GM18505 (cell line): ENCODE measurements at regions not wholly inside any gene's neighbourhood (a gene's known extent, or its start where the extent isn't known, plus 50 kb on each side); places are given as distances from the start of the nearest gene placed in this dataset.
"Not testable (repeated sequence)": the region's sequence is repeated elsewhere in the genome, so short reads cannot be mapped to it uniquely, and the experiment has no call there.

Source experiments
- ATAC-seq: cut with Tn5 transposase; IDR thresholded peaks from one replicate; pipeline ENCODE4 v1.9.1; 2021; ENCODE audit not compliant: unreplicated experiment
- POLR2A ChIP-seq: IDR thresholded peaks from 4 replicates; pipeline ENCODE4 v1.6.1; 2011; ENCODE audit warnings: borderline replicate concordance; ENCODE audit not compliant: insufficient read depth, insufficient read length; ENCODE audit errors: extremely low read depth

GRCh38 chr5:39689919-39690318 is 265.1 kb upstream of the DAB2 start:
- ATAC-seq = no peak
- TF ChIP-seq POLR2A = no peak

GRCh38 chr5:39687924-39688323 is 263.1 kb upstream of the DAB2 start:
- not testable (repeated sequence) for ATAC-seq

- no peak for ATAC-seq
- TF ChIP-seq POLR2A = no peak
Observed at GRCh38 chr5:39680213-39680612, 255.4 kb upstream of the DAB2 start.

- TF ChIP-seq POLR2A = no peak
- ATAC-seq = no peak
Observed at GRCh38 chr5:39678534-39678933, 253.8 kb upstream of the DAB2 start.

- no peak for TF ChIP-seq POLR2A
- no peak for ATAC-seq
Observed at GRCh38 chr5:39675676-39676075, 250.9 kb upstream of the DAB2 start.

GRCh38 chr5:39674209-39675082 is 249.7 kb upstream of the DAB2 start:
- TF ChIP-seq POLR2A = no peak

GRCh38 chr5:39671561-39671961 is 246.8 kb upstream of the DAB2 start:
- TF ChIP-seq POLR2A = no peak
- ATAC-seq = no peak

More at GRCh38 chr5:39674209-39675082, 249.7 kb upstream of the DAB2 start:
- ATAC-seq = no peak

- ATAC-seq = no peak
- TF ChIP-seq POLR2A = no peak
Observed at GRCh38 chr5:39670955-39671354, 246.2 kb upstream of the DAB2 start.

- TF ChIP-seq POLR2A = no peak
- no peak for ATAC-seq
Observed at GRCh38 chr5:39670391-39670790, 245.6 kb upstream of the DAB2 start.

GRCh38 chr5:39668980-39669379 is 244.2 kb upstream of the DAB2 start:
- TF ChIP-seq POLR2A = no peak
- no peak for ATAC-seq

GRCh38 chr5:39665328-39665727 is 240.5 kb upstream of the DAB2 start:
- TF ChIP-seq POLR2A = no peak
- no peak for ATAC-seq

GRCh38 chr5:39662945-39663344 is 238.2 kb upstream of the DAB2 start:
- no peak for TF ChIP-seq POLR2A
- no peak for ATAC-seq

- ATAC-seq = no peak
- no peak for TF ChIP-seq POLR2A
Observed at GRCh38 chr5:39661026-39661779, 236.4 kb upstream of the DAB2 start.

- no peak for TF ChIP-seq POLR2A
- ATAC-seq = no peak
Observed at GRCh38 chr5:39660020-39660419, 235.2 kb upstream of the DAB2 start.
